WTC11 (cell line): ENCODE measurements at regions not wholly inside any gene's neighbourhood (a gene's known extent, or its start where the extent isn't known, plus 50 kb on each side); places are given as distances from the start of the nearest gene placed in this dataset.

Experiments used
- ATAC-seq: fragments of 200-7000 bp; cut with Tn5 transposase; 2 replicates; pipeline ENCODE4 v1.10.0; 2021; ENCODE audit warnings: mild to moderate bottlenecking, moderate library complexity
- CTCF ChIA-PET: fragments of 300-600 bp; sonication (Branson Sonifier 250); formaldehyde crosslinking; loops from one replicate; lab custom pipeline; 2021; ENCODE audit warnings: antibody characterized with exemption; lab: Charles Lee
- POLR2A ChIA-PET: fragments of 350-600 bp; sonication (Branson Sonifier 250); formaldehyde crosslinking; loops from one replicate; lab custom pipeline; 2021; ENCODE audit warnings: antibody characterized with exemption; lab: Charles Lee
- DNase-seq: peaks from one replicate; pipeline ENCODE4 v3.0.0; 2021; ENCODE audit warnings: low spot score
- H3K27ac Mint-ChIP-seq: 2 replicates; pipeline ENCODE4 v1.8.0; 2021; ENCODE audit warnings: mixed read lengths
- H3K27me3 Mint-ChIP-seq: 2 replicates; pipeline ENCODE4 v1.8.0; 2021; ENCODE audit warnings: low read depth, mild to moderate bottlenecking, moderate library complexity, mixed read lengths
- H3K36me3 Mint-ChIP-seq: 2 replicates; pipeline ENCODE4 v1.8.0; 2021; ENCODE audit warnings: mixed read lengths
- H3K4me1 Mint-ChIP-seq: 2 replicates; pipeline ENCODE4 v1.8.0; 2022; ENCODE audit warnings: mixed read lengths
- H3K4me3 Mint-ChIP-seq: 2 replicates; pipeline ENCODE4 v1.8.0; 2021; ENCODE audit warnings: mild to moderate bottlenecking, moderate library complexity, mixed read lengths
- H3K9me3 Mint-ChIP-seq: 2 replicates; pipeline ENCODE4 v1.8.0; 2021; ENCODE audit warnings: mixed read lengths
- AFF4 ChIP-seq: sonication (generic); formaldehyde crosslinking; IDR thresholded peaks from 2 replicates; pipeline ENCODE4 v1.8.1; 2023; ENCODE audit warnings: mild to moderate bottlenecking, missing genetic modification reagents, borderline replicate concordance
- ATF1 ChIP-seq: sonication (generic); formaldehyde crosslinking; IDR thresholded peaks from 2 replicates; pipeline ENCODE4 v1.8.1; 2023; ENCODE audit warnings: mild to moderate bottlenecking, moderate library complexity, missing genetic modification reagents
- ATF2 ChIP-seq: sonication (generic); formaldehyde crosslinking; IDR thresholded peaks from 2 replicates; pipeline ENCODE4 v1.8.1; 2022; ENCODE audit warnings: low read depth, missing genetic modification reagents, borderline replicate concordance
- ATF3 ChIP-seq: sonication (generic); formaldehyde crosslinking; conservative IDR thresholded peaks from 2 replicates; pipeline ENCODE4 v1.8.1; 2022; ENCODE audit warnings: mild to moderate bottlenecking, missing genetic modification reagents
- CREB1 ChIP-seq: sonication (generic); formaldehyde crosslinking; IDR thresholded peaks from 2 replicates; pipeline ENCODE4 v1.8.0; 2023; ENCODE audit warnings: mild to moderate bottlenecking, missing genetic modification reagents
- ETV6 ChIP-seq: sonication (generic); formaldehyde crosslinking; IDR thresholded peaks from 2 replicates; pipeline ENCODE4 v1.8.1; 2022; ENCODE audit warnings: mild to moderate bottlenecking, missing genetic modification reagents
- FOXK1 ChIP-seq: sonication (generic); formaldehyde crosslinking; IDR thresholded peaks from 2 replicates; pipeline ENCODE4 v1.8.0; 2022; ENCODE audit warnings: mild to moderate bottlenecking, moderate library complexity, missing genetic modification reagents
- FOXP1 ChIP-seq: sonication (generic); formaldehyde crosslinking; IDR thresholded peaks from 2 replicates; pipeline ENCODE4 v1.8.0; 2022; ENCODE audit warnings: missing genetic modification reagents, mild to moderate bottlenecking, moderate library complexity, borderline replicate concordance
- IRF1 ChIP-seq: sonication (generic); formaldehyde crosslinking; IDR thresholded peaks from 2 replicates; pipeline ENCODE4 v1.8.0; 2023; ENCODE audit warnings: missing genetic modification reagents
- IRF2 ChIP-seq: sonication (generic); formaldehyde crosslinking; IDR thresholded peaks from 2 replicates; pipeline ENCODE4 v1.8.0; 2022; ENCODE audit warnings: low read depth, missing genetic modification reagents, borderline replicate concordance
- MAX ChIP-seq: sonication (generic); formaldehyde crosslinking; IDR thresholded peaks from 2 replicates; pipeline ENCODE4 v1.8.0; 2022; ENCODE audit warnings: mild to moderate bottlenecking, missing genetic modification reagents
- NFYB ChIP-seq: sonication (generic); formaldehyde crosslinking; conservative IDR thresholded peaks from 2 replicates; pipeline ENCODE4 v1.8.0; 2022; ENCODE audit warnings: low read depth, missing genetic modification reagents
- NR3C1 ChIP-seq: sonication (generic); formaldehyde crosslinking; conservative IDR thresholded peaks from 2 replicates; pipeline ENCODE4 v1.8.1; 2023; ENCODE audit warnings: low read depth, mild to moderate bottlenecking, missing genetic modification reagents
- SP1 ChIP-seq: sonication (generic); formaldehyde crosslinking; conservative IDR thresholded peaks from 2 replicates; pipeline ENCODE4 v1.8.1; 2022; ENCODE audit warnings: missing genetic modification reagents
- STAT6 ChIP-seq: sonication (generic); formaldehyde crosslinking; conservative IDR thresholded peaks from 2 replicates; pipeline ENCODE4 v1.8.1; 2023; ENCODE audit warnings: mild to moderate bottlenecking, low read depth, missing genetic modification reagents, moderate library complexity
- USF1 ChIP-seq: sonication (generic); formaldehyde crosslinking; IDR thresholded peaks from 2 replicates; pipeline ENCODE4 v1.8.0; 2022; ENCODE audit warnings: mild to moderate bottlenecking, missing genetic modification reagents
- ZBTB21 ChIP-seq: sonication (generic); formaldehyde crosslinking; IDR thresholded peaks from 2 replicates; pipeline ENCODE4 v1.8.1; 2023; ENCODE audit warnings: mild to moderate bottlenecking, missing genetic modification reagents, borderline replicate concordance
- ZNF121 ChIP-seq: sonication (generic); formaldehyde crosslinking; IDR thresholded peaks from 2 replicates; pipeline ENCODE4 v1.8.0; 2023; ENCODE audit warnings: missing genetic modification reagents
- ZNF232 ChIP-seq: sonication (generic); formaldehyde crosslinking; IDR thresholded peaks from 2 replicates; pipeline ENCODE4 v1.8.0; 2022; ENCODE audit warnings: mild to moderate bottlenecking, missing genetic modification reagents
- ZNF317 ChIP-seq: sonication (generic); formaldehyde crosslinking; IDR thresholded peaks from 2 replicates; pipeline ENCODE4 v1.8.1; 2023; ENCODE audit warnings: low read depth, mild to moderate bottlenecking, moderate library complexity, missing genetic modification reagents, borderline replicate concordance
- ZNF396 ChIP-seq: fragments of 250-450 bp; sonication (Bioruptor Pico); IDR thresholded peaks from 2 replicates; pipeline ENCODE4 v1.8.0; 2021; ENCODE audit warnings: mild to moderate bottlenecking, moderate library complexity, borderline replicate concordance
- ZSCAN18 ChIP-seq: fragments of 250-450 bp; sonication (Bioruptor Pico); IDR thresholded peaks from 2 replicates; pipeline ENCODE4 v2.1.2; 2022; ENCODE audit warnings: mild to moderate bottlenecking, moderate library complexity

- H3K27me3 Mint-ChIP-seq: peaks cover 7% of the 10 kb centered on the region; the same call in 1 of the 2 replicates
- ChIA-PET CTCF (no interaction called here), POLR2A (no interaction called here)
- no peak overlapping the region for H3K27ac Mint-ChIP-seq
- H3K9me3 Mint-ChIP-seq: no peaks in the 10 kb centered on the region
- H3K4me1 Mint-ChIP-seq: peaks cover 5% of the 10 kb centered on the region; the same call in 1 of the 2 replicates
- DNase-seq: peak; percentile 8
- H3K36me3 Mint-ChIP-seq: no peaks in the 10 kb centered on the region
- H3K4me3 Mint-ChIP-seq: no peak overlapping the region
- ATAC-seq: no peak
- no peak for TF ChIP-seq FOXP1
- no peak for TF ChIP-seq SP1 (CRISPR knock-in tag)
- TF ChIP-seq IRF2 (CRISPR knock-in tag): no peak
- TF ChIP-seq ETV6 (CRISPR knock-in tag): no peak
- no peak for TF ChIP-seq USF1 (CRISPR knock-in tag)
- TF ChIP-seq IRF1 (CRISPR knock-in tag): no peak
- TF ChIP-seq ATF1 (CRISPR knock-in tag): no peak
- no peak for TF ChIP-seq CREB1 (CRISPR knock-in tag)
- no peak for TF ChIP-seq FOXK1 (CRISPR knock-in tag)
- no peak for TF ChIP-seq NFYB (CRISPR knock-in tag)
- no peak for TF ChIP-seq ZNF396 (CRISPR knock-in tag)
- TF ChIP-seq ZNF121 (CRISPR knock-in tag): no peak
Measured at GRCh38 chr7:374706-375311, 84.8 kb downstream of the FOXL3 start.

GRCh38 chr7:375321-375831, 85.4 kb downstream of the FOXL3 start:
- DNase-seq: peak; percentile 9
- H3K27me3 Mint-ChIP-seq: peaks cover 7% of the 10 kb centered on the region; the same call in 1 of the 2 replicates
- H3K27ac Mint-ChIP-seq: no peak overlapping the region
- H3K9me3 Mint-ChIP-seq: no peaks in the 10 kb centered on the region
- peaks cover 5% of the 10 kb centered on the region for H3K4me1 Mint-ChIP-seq
- ChIA-PET POLR2A (interaction anchor here (0.5 kb wide), 1 partner anchor 182 kb away, joined by 5 read pairs; no protein-coding TSS in a partner anchor), CTCF (no interaction called here)
- TF ChIP-seq ZNF121 (CRISPR knock-in tag) (no peak), MAX (CRISPR knock-in tag) (no peak), ATF3 (CRISPR knock-in tag) (no peak), ZSCAN18 (CRISPR knock-in tag) (no peak), ZBTB21 (no peak), AFF4 (no peak), ZNF232 (no peak), ZNF317 (CRISPR knock-in tag) (no peak), NR3C1 (CRISPR knock-in tag) (no peak), USF1 (CRISPR knock-in tag) (no peak), ATF2 (CRISPR knock-in tag) (no peak), STAT6 (CRISPR knock-in tag) (no peak)
- H3K4me3 Mint-ChIP-seq: no peak overlapping the region
- no peaks in the 10 kb centered on the region for H3K36me3 Mint-ChIP-seq
- ATAC-seq: no peak
